HFFc6 (cell line): ENCODE measurements at regions not wholly inside any gene's neighbourhood (a gene's known extent, or its start where the extent isn't known, plus 50 kb on each side); places are given as distances from the start of the nearest gene placed in this dataset.
"Not testable (repeated sequence)": the region's sequence is repeated elsewhere in the genome, so short reads cannot be mapped to it uniquely, and the experiment has no call there.

ENCODE experiments used
- DNase-seq: peaks from one replicate; pipeline ENCODE4 v3.0.0-alpha.2; 2018
- H3K27ac Mint-ChIP-seq: 2 replicates; pipeline ENCODE4 v1.8.0; 2020; ENCODE audit warnings: mild to moderate bottlenecking, mixed read lengths
- H3K27me3 Mint-ChIP-seq: 2 replicates; pipeline ENCODE4 v1.8.0; 2021; ENCODE audit warnings: mild to moderate bottlenecking, moderate library complexity, mixed read lengths; ENCODE audit not compliant: insufficient read depth
- H3K36me3 Mint-ChIP-seq: 2 replicates; pipeline ENCODE4 v1.8.0; 2021; ENCODE audit warnings: low read depth, mixed read lengths
- H3K4me1 Mint-ChIP-seq: 2 replicates; pipeline ENCODE4 v1.8.0; 2020; ENCODE audit warnings: low read depth, mixed read lengths
- H3K4me3 Mint-ChIP-seq: 2 replicates; pipeline ENCODE4 v1.8.0; 2020; ENCODE audit warnings: mild to moderate bottlenecking, moderate library complexity, mixed read lengths
- H3K9me3 Mint-ChIP-seq: 2 replicates; pipeline ENCODE4 v1.8.0; 2020; ENCODE audit warnings: mild to moderate bottlenecking, mixed read lengths
- TF ChIP-seq, protein P1 (sequence below): fragments of 200-600 bp; sonication (generic); IDR thresholded peaks from 2 replicates; pipeline ENCODE4 v1.5.0; 2021; ENCODE audit warnings: antibody characterized with exemption, mild to moderate bottlenecking

DNA sequence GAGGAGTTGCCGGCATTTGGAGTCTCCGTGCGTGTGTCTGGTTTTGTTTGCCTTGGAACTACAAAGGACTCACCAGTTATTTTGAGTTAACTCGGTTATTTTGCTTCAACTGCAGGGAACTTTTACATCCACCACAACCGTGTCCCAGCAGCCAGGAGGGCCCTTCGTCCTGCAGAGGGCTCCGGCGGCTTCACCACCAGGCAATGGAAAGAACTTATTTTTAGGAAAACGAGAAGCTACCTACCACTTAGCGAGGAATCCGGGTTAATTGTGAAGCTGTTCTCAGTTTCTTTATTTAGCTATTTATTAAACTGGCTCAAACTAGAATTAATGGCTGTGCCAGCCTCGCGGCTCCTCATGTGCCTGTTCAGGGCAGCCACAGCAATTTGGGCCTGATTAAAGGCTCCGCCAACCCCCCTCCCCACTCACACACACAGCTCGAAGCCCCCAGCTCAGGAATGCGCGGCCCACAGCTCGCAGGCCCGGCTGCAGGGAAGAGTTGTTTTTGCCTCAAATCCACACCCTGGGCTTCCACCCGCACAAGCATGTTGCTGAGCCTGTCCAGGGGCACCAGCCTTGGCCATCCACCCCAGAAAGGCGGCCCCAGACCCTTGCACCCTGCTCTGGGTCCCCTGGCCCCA, 55.9 kb upstream of the FGF3 start:
- peaks cover 5% of the 10 kb centered on the region; the same call in 1 of the 2 replicates for H3K9me3 Mint-ChIP-seq
- H3K4me3 Mint-ChIP-seq = no peak overlapping the region
- peaks cover 42% of the 10 kb centered on the region for H3K27me3 Mint-ChIP-seq
- no peak for DNase-seq
- H3K4me1 Mint-ChIP-seq = no peaks in the 10 kb centered on the region
- H3K27ac Mint-ChIP-seq = no peak overlapping the region
- H3K36me3 Mint-ChIP-seq = no peaks in the 10 kb centered on the region
- TF ChIP-seq, protein P1, sequence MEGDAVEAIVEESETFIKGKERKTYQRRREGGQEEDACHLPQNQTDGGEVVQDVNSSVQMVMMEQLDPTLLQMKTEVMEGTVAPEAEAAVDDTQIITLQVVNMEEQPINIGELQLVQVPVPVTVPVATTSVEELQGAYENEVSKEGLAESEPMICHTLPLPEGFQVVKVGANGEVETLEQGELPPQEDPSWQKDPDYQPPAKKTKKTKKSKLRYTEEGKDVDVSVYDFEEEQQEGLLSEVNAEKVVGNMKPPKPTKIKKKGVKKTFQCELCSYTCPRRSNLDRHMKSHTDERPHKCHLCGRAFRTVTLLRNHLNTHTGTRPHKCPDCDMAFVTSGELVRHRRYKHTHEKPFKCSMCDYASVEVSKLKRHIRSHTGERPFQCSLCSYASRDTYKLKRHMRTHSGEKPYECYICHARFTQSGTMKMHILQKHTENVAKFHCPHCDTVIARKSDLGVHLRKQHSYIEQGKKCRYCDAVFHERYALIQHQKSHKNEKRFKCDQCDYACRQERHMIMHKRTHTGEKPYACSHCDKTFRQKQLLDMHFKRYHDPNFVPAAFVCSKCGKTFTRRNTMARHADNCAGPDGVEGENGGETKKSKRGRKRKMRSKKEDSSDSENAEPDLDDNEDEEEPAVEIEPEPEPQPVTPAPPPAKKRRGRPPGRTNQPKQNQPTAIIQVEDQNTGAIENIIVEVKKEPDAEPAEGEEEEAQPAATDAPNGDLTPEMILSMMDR = no peak

DNA sequence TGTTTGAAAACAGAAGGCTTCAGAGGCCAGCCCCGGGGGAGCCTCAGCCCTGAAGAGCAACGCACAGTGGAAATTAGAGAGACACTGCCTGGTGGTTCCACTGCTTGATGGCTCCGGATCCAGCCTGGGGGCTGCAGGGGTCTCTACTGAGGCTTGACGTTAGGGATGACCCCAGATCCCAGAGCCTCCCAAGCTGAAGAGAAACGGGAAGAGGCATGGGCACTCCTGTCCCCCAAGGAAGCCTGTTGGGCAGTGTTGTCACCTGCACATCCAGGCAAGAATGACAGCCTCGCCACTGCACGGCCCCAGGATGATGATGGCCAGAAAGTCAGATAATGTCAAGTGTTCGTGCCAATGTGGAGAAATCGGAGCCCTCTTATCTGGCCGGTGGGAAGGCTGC, 56.8 kb upstream of the FGF3 start:
- Mint-ChIP-seq H3K27me3 (peaks cover 42% of the 10 kb centered on the region), H3K27ac (no peak overlapping the region), H3K4me1 (no peaks in the 10 kb centered on the region), H3K4me3 (no peak overlapping the region), H3K9me3 (peaks cover 5% of the 10 kb centered on the region; the same call in 1 of the 2 replicates), H3K36me3 (no peaks in the 10 kb centered on the region)
- DNase-seq = no peak
- TF ChIP-seq, protein P1 = no peak

DNA sequence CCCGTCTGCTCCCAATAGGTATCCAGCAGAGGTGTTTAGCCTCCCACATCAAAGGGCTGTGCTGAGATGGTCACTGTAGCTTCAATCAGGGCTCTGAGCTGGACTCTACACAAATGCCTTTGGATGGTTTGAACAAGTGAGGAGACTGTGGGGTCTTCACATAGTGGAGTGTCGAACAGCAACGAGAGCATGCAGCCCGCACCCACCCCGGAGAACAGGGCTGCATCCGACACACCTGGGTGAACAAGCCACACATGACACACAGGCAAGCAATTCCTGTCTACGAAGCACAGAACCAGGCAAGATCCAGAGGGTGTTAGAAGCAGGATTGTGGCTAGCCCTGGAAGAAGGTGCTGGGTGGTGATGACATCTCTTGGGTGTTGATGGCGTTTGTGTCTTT, 58.0 kb upstream of the FGF3 start:
- no peaks in the 10 kb centered on the region for H3K4me1 Mint-ChIP-seq
- no peaks in the 10 kb centered on the region for H3K36me3 Mint-ChIP-seq
- no peak overlapping the region for H3K4me3 Mint-ChIP-seq
- no peak overlapping the region for H3K27ac Mint-ChIP-seq
- DNase-seq = no peak
- peaks cover 5% of the 10 kb centered on the region; the same call in 1 of the 2 replicates for H3K9me3 Mint-ChIP-seq
- peaks cover 47% of the 10 kb centered on the region for H3K27me3 Mint-ChIP-seq
- TF ChIP-seq, protein P1 = no peak

DNA sequence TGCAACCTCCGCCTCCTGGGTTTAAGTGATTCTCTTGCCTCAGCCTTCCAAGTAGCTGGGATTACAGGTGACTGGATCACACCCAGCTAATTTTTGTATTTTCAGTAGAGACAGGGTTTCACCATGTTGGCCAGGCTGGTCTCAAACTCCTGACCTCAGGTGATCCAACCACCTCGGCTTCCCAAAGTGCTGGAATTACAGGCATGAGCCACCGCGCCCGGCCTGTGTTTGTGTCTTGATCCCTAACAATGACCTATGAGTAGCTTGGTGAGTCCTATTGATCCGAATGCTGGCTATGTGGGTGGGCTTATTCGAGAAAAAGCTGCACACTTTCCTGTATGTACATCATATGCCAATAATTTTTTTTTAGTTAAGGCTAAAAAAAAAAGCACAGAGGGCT, 58.5 kb upstream of the FGF3 start:
- H3K4me3 Mint-ChIP-seq, H3K27ac Mint-ChIP-seq, H3K9me3 Mint-ChIP-seq, H3K36me3 Mint-ChIP-seq, DNase-seq, H3K4me1 Mint-ChIP-seq: not testable (repeated sequence)
- H3K27me3 Mint-ChIP-seq = peaks cover 48% of the 10 kb centered on the region

DNA sequence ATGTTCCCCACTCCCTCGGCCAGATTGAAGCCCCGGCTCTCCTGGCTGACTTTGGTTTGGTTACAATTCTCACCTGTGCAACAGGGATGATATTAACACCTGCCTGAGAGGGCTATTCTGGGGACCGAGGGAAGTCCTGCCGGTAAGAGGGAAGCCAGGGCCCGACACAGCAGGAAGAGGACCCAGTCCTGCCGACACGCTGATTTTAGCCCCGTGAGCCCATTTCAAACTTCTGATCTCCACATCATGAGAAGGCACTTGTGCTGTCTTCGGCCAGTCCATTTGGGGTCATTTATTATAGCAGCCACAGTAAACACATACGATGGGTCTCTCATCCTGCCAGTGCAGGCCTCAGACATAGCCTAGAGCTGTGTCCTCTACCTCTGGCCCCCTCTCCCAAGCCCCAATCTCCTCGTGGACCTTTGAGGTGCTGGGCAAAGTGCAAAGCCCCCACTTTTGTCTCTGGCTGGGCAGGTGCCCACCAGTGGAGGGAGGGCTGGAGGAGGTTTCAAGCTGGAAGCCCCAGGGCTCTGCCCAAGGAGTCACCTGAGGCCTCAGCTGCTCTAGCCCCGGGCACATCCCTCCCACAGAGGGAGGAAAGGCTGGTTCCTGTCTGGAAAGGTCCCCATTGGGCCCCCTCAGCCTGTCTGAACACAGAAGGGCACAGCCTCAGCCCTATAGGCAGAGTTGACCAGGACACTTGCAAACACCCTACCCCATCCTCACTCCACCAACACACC, 59.1 kb upstream of the FGF3 start:
- H3K27ac Mint-ChIP-seq = no peak overlapping the region
- peaks cover 49% of the 10 kb centered on the region for H3K27me3 Mint-ChIP-seq

More for the DNA sequence above, 59.1 kb upstream of the FGF3 start:
- TF ChIP-seq, protein P1 = no peak
- no peaks in the 10 kb centered on the region for H3K4me1 Mint-ChIP-seq
- H3K36me3 Mint-ChIP-seq = no peaks in the 10 kb centered on the region
- H3K9me3 Mint-ChIP-seq = peaks cover 5% of the 10 kb centered on the region; the same call in 1 of the 2 replicates
- no peak for DNase-seq
- no peak overlapping the region for H3K4me3 Mint-ChIP-seq
